Head of caudate nucleus (tissue), 42 donors: ENCODE measurements at regions not wholly inside any gene's neighbourhood (a gene's known extent, or its start where the extent isn't known, plus 50 kb on each side); places are given as distances from the start of the nearest gene placed in this dataset.
"Not testable (repeated sequence)": the region's sequence is repeated elsewhere in the genome, so short reads cannot be mapped to it uniquely, and the experiment has no call there.

Experiments
- DNase-seq, 42 donors: peaks; one replicate each; pipeline versions ENCODE4 v3.0.0 to v3.0.0-alpha.2; 2020 to 2021; ENCODE audit warnings: mixed read lengths in 7 of 42
- intact Hi-C: fragments of 100-400 bp; cut with DNase I; formaldehyde crosslinking; loops from one replicate; pipeline ENCODE4 v1.15.0; 2022

- DNase-seq = no peak
- intact Hi-C loops = no loop called here
These were observed 50.7 kb upstream of the USP7 start for GRCh38 chr16:9014389-9014788.

DNA sequence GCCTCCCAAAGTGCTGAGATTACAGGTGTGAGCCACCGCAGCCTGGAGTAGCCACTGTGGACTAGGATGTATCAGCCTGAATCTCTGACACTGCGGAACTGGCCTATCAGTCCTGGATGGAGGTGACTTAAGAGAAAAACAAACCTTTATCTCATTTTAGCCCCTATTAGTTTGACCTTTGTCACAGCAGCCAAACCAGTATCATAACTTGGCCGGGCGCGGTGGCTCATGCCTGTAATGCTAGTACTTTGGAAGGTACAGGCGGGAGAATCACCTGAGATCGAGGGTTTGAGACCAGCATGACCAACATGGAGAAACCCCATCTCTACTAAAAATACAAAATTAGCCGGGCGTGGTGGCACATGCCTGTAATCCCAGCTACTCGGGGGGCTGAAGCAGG lies 51.8 kb upstream of the USP7 start:
- no peak for DNase-seq
- intact Hi-C loops = loop anchor here (5.0 kb wide), 1 partner anchor 353 kb away; no protein-coding TSS in a partner anchor

DNA sequence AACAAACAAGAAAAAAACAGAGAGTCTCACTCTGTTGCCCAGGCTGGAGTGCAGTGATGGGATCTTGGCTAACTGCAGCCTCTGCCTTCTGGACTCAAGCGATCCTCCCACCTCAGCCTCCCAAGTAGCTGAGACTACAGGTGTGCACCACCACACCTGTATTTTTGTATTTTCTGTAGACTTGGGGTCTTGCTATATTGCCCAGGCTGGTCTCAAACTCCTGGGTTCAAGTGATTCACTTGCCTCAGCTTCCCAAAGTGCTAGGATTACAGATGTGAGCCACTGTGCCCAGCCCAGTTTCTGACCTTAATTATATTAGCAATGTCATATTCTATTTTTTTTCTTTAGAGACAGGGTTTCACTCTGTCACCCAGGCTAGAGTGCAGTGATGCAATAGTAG lies 52.3 kb upstream of the USP7 start:
- DNase-seq = not testable (repeated sequence)
- intact Hi-C loops = loop anchor here (5.0 kb wide), 1 partner anchor 354 kb away; no protein-coding TSS in a partner anchor

DNA sequence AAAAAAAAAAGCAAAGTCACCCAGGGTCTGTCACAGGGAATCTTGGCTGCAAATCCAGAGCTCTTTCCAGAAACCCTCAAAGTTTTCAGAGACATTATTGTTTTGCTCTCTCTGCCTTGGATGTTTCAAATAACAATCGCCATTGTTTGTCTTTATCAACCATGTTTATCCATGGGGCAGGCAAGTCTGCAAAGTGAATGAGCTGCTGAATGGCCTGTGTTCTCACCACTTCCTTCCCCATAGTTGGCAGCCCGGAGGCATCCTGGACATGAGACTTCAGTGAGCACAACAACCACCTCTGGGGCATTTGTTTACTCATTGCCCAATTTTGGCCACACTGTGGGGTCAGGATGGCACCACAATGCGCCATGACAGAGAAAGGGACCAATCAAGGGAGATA lies 53.1 kb upstream of the USP7 start:
- intact Hi-C loops = loop anchor here (5.0 kb wide), 1 partner anchor 355 kb away; no protein-coding TSS in a partner anchor
- peak in 33 of 42 donors; percentile 6 to 71 (median 39) for DNase-seq

GRCh38 chr16:9027070-9027799 lies 63.5 kb upstream of the USP7 start:
- intact Hi-C loops = no loop called here
- DNase-seq = no peak

DNA sequence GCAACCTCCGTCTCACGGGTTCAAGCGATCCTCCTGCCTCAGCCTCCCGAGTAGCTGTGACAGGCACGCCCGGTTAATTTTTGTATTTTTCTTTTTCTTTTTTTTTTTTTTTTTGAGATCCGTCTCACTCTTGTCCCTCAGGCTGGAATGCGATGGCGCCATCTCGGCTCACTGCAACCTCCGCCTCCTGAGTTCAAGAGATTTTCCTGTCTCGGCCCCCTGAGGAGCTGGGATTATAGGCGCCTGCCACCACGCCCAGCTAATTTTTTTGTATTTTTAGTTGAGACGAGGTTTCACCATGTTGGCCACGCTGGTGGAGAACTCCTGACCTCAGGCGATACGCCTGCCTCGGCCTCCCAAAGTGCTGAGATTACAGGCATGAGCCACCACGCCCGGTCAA lies 63.0 kb upstream of the HAPSTR1 start:
- DNase-seq, intact Hi-C loops: not testable (repeated sequence)

- intact Hi-C loops = no loop called here
- DNase-seq = no peak
These were observed 60.3 kb upstream of the HAPSTR1 start for GRCh38 chr16:9031107-9031506.

DNA sequence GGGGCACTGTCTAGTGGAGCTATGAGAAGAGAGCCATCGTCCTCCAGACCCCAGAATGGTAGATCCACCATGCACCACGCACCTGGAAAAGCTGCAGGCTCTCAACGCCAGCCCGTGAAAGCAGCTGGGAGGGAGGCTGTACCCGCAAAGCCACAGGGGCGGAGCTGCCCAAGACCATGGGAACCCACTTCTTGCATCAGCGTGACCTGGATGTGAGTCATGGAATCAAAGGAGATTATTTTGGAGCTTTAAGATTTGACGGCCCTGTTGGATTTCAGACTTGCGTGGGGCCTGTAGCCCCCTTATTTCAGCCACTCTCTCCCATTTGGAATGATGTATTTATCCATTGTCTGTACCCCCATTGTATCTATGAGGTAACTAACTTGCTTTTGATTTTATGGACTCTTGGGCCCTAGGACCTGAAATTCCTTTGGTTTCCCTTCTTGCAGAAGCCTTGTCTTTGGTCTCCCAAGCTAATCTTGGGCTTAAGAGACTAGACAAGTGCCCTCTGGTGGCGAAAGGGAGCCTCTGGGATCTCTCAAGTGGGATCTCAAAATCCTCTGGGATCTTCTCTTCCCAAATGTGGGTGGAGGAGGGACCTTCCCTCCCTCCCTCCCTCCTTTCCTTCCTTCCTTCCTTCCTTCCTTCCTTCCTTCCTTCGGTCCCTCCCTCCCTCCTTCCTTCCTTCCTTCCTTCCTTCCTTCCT lies 58.2 kb upstream of the HAPSTR1 start:
- DNase-seq = peak in 40 of 42 donors; percentile 23 to 82 (median 56)

GRCh38 chr16:9034056-9034455 lies 57.4 kb upstream of the HAPSTR1 start:
- intact Hi-C loops = no loop called here
- DNase-seq = no peak

More for the DNA sequence above, 58.2 kb upstream of the HAPSTR1 start:
- intact Hi-C loops = no loop called here

DNA sequence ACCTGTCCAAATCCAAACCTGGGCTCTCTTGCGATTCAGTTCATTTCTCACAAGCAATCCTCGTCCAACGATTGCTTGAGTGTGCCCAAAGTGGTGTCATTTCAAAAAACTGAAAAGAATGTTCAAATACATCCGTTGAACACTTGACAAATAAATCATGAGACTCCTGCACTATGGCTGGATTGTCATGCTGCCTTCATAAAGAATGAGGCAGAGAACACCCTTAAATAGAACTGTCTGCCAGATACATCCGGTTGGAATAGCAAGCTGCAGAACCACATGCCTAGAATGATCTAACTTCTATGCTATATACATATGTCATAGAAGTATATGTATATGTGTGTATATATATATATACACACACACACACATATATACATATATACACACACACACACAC lies 55.4 kb upstream of the HAPSTR1 start:
- intact Hi-C loops = no loop called here
- no peak for DNase-seq

DNA sequence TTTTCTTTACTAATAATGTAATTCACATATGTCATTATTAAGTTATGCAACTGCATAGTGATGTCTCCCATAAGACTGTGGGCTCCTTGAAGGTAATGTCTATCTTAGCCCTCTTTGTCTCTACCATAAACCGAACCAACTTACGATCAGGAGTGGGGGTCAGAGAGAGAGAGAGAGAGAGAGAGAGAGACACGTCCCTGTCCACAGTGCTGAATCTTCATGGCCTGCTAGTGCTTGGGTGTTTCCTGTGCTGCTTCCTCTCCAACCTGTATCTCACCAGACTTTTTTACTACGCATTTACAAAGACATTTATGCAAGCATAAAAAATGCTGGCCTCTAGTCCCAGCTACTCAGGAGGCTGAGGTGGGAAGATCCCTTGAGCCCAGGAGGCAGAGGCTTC lies 52.2 kb upstream of the HAPSTR1 start:
- intact Hi-C loops = no loop called here
- DNase-seq = no peak

DNA sequence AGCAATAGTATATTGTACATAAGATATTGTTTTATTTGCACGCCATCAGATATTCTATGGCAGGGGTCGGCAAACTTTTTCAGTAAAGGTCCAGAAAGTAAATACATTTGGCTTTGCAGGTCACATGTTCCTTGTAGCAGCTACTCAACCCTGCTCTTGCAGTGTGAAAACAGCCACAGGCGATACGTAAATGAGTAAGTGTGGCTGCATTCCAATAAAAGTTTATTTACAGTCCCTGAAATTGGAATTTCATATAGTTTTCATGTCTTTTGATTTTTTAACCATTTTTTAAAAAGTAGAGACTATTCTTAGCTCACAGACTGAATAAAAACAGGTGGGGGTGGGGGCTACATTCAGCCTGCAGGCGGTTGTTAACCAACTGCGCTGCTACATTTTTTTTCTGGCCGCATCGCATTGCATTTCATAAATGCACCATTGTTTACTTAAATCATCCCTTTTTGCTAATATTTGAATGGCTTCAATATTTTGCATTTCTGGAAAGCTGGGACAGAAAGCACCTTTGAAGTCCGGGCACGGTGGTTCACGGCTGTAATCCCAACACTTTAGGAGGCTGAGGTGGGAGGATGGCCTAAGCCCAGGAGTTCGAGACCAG lies 50.5 kb upstream of the HAPSTR1 start:
- DNase-seq = no peak
- intact Hi-C loops = no loop called here
